OCI-LY3 (cell line): ENCODE measurements at regions not wholly inside any gene's neighbourhood (a gene's known extent, or its start where the extent isn't known, plus 50 kb on each side); places are given as distances from the start of the nearest gene placed in this dataset.
A peak's percentile ranks its signal among the peaks of the same experiment; 100 is the strongest.

Experiments used
- H2AFZ ChIP-seq: fragments of 200-600, 300-600 bp; shearing (Covaris generic); 2 replicates; pipeline ENCODE4 v1.6.0; 2014; ENCODE audit warnings: antibody characterized with exemption, low read depth, low read length
- H3K27ac ChIP-seq: fragments of 200-600, 300-600 bp; sonication (generic); 2 replicates; pipeline ENCODE4 v1.5.1; 2014; ENCODE audit warnings: mild to moderate bottlenecking, low read length, moderate library complexity, mixed read lengths
- H3K27me3 ChIP-seq: fragments of 200-600, 300-600 bp; sonication (generic); 2 replicates; pipeline ENCODE4 v1.6.1; 2014; ENCODE audit warnings: low read depth, low read length, mixed read lengths
- H3K36me3 ChIP-seq: fragments of 200-600, 300-600 bp; sonication (generic); replicated peaks from 2 replicates; pipeline ENCODE3; 2014; ENCODE audit warnings: low read depth, low read length, mixed read lengths
- H3K4me1 ChIP-seq: fragments of 300-600, 200-600 bp; sonication (generic); 2 replicates; pipeline ENCODE4 v1.6.1; 2014; ENCODE audit warnings: low read length, mixed read lengths
- H3K4me2 ChIP-seq: fragments of 200-600, 300-600 bp; sonication (generic); 2 replicates; pipeline ENCODE4 v1.6.1; 2014; ENCODE audit warnings: low read length, mixed read lengths
- H3K4me3 ChIP-seq: fragments of 300-600, 200-600 bp; sonication (generic); 2 replicates; pipeline ENCODE4 v1.5.1; 2014; ENCODE audit warnings: antibody characterized with exemption, mild to moderate bottlenecking, low read length, moderate library complexity
- H3K79me2 ChIP-seq: fragments of 300-600, 200-600 bp; shearing (Covaris generic); 2 replicates; pipeline ENCODE4 v1.6.1; 2014; ENCODE audit warnings: mild to moderate bottlenecking, low read length, mixed read lengths
- H3K9ac ChIP-seq: fragments of 300-600, 200-600 bp; shearing (Covaris generic); 2 replicates; pipeline ENCODE4 v1.6.0; 2014; ENCODE audit warnings: mild to moderate bottlenecking, low read length, moderate library complexity
- H3K9me3 ChIP-seq: fragments of 200-600, 300-600 bp; shearing (Covaris generic); 2 replicates; pipeline ENCODE4 v1.6.1; 2014; ENCODE audit warnings: low read length, mixed read lengths; ENCODE audit not compliant: insufficient read depth
- H4K20me1 ChIP-seq: fragments of 200-600, 300-600 bp; sonication (generic); 2 replicates; pipeline ENCODE4 v1.6.1; 2016; ENCODE audit warnings: low read length, mixed read lengths; ENCODE audit not compliant: insufficient read depth
- CTCF ChIP-seq: fragments of 200-600, 300-600 bp; sonication (generic); IDR thresholded peaks from 2 replicates; pipeline ENCODE4 v1.5.1; 2014; ENCODE audit warnings: antibody characterized with exemption, low read length, low read depth
- EZH2phosphoT487 ChIP-seq: fragments of 200-600 bp; shearing (Covaris generic); IDR thresholded peaks from 2 replicates; pipeline ENCODE4 v1.6.1; 2018; ENCODE audit warnings: antibody characterized with exemption, mixed run types, low read depth

GRCh38 chr4:134666640-134667039 lies 465.1 kb upstream of the PABPC4L start:
- no peaks in the 10 kb centered on the region for H3K79me2 ChIP-seq
- H3K27me3 ChIP-seq, result no peaks in the 10 kb centered on the region
- H3K4me1 ChIP-seq, result peaks cover 7% of the 10 kb centered on the region
- H3K36me3 ChIP-seq, result no peaks in the 10 kb centered on the region
- H3K4me2 ChIP-seq, result no peak overlapping the region
- H3K4me3 ChIP-seq, result no peak overlapping the region
- no peak overlapping the region for H3K27ac ChIP-seq
- no peak overlapping the region for H2AFZ ChIP-seq
- no peak overlapping the region for H3K9ac ChIP-seq
- no peak for TF ChIP-seq EZH2phosphoT487
- no peak for TF ChIP-seq CTCF
- H3K9me3 ChIP-seq, result no peaks in the 10 kb centered on the region
- no peaks in the 10 kb centered on the region for H4K20me1 ChIP-seq

- Histone ChIP-seq H3K27me3 (no peaks in the 10 kb centered on the region), H3K36me3 (no peaks in the 10 kb centered on the region), H3K4me2 (no peak overlapping the region), H3K9ac (no peak overlapping the region), H3K4me1 (peaks cover 7% of the 10 kb centered on the region), H3K27ac (no peak overlapping the region), H3K9me3 (no peaks in the 10 kb centered on the region), H2AFZ (no peak overlapping the region), H3K4me3 (no peak overlapping the region), H4K20me1 (no peaks in the 10 kb centered on the region), H3K79me2 (no peaks in the 10 kb centered on the region)
- TF ChIP-seq CTCF, result no peak
- no peak for TF ChIP-seq EZH2phosphoT487
Measured at GRCh38 chr4:134665429-134665828, 463.8 kb upstream of the PABPC4L start.

GRCh38 chr4:134663742-134664141 lies 462.2 kb upstream of the PABPC4L start:
- no peak overlapping the region for H3K9ac ChIP-seq
- no peak overlapping the region for H3K4me2 ChIP-seq
- no peaks in the 10 kb centered on the region for H4K20me1 ChIP-seq
- H3K36me3 ChIP-seq, result no peaks in the 10 kb centered on the region
- H3K79me2 ChIP-seq, result no peaks in the 10 kb centered on the region
- H3K4me3 ChIP-seq, result no peak overlapping the region
- no peak overlapping the region for H2AFZ ChIP-seq
- H3K4me1 ChIP-seq, result peaks cover 7% of the 10 kb centered on the region
- no peaks in the 10 kb centered on the region for H3K27me3 ChIP-seq
- no peak overlapping the region for H3K27ac ChIP-seq
- TF ChIP-seq EZH2phosphoT487 (no peak), CTCF (no peak)
- H3K9me3 ChIP-seq, result no peaks in the 10 kb centered on the region

- TF ChIP-seq EZH2phosphoT487 (no peak), CTCF (peak; percentile 39)
Measured at GRCh38 chr4:134650461-134650860, 448.9 kb upstream of the PABPC4L start.

More at GRCh38 chr4:134650461-134650860, 448.9 kb upstream of the PABPC4L start:
- H3K27ac ChIP-seq, result no peak overlapping the region
- no peak overlapping the region for H3K4me3 ChIP-seq
- no peaks in the 10 kb centered on the region for H3K9me3 ChIP-seq
- H3K79me2 ChIP-seq, result no peaks in the 10 kb centered on the region
- no peak overlapping the region for H3K9ac ChIP-seq
- H3K36me3 ChIP-seq, result no peaks in the 10 kb centered on the region
- H3K27me3 ChIP-seq, result no peaks in the 10 kb centered on the region
- no peak overlapping the region for H3K4me2 ChIP-seq
- H4K20me1 ChIP-seq, result no peaks in the 10 kb centered on the region
- no peak overlapping the region for H2AFZ ChIP-seq
- H3K4me1 ChIP-seq, result no peaks in the 10 kb centered on the region
